Heart left ventricle (tissue), 13 donors: ENCODE measurements at regions not wholly inside any gene's neighbourhood (a gene's known extent, or its start where the extent isn't known, plus 50 kb on each side); places are given as distances from the start of the nearest gene placed in this dataset.

Source experiments
- POLR2A ChIP-seq, 2 donors: fragments of 450-650 bp; IDR thresholded peaks; one replicate each; pipeline ENCODE4 v1.6.1; 2017; ENCODE audit warnings: antibody characterized with exemption in 2 of 2, mild to moderate bottlenecking in 2 of 2, moderate library complexity in 2 of 2
- TF ChIP-seq, protein P1 (sequence below), 12 donors: fragments of 200-600 bp; sonication (generic) in 4 of 12; IDR thresholded peaks; one replicate each; pipeline versions ENCODE4 v1.5.0 to v1.8.0; 2018 to 2022; ENCODE audit warnings: antibody characterized with exemption in 12 of 12, mild to moderate bottlenecking in 5 of 12
- donor health status: ischemic (EF 13 %, LVEDD 7.1; RV severe dilation, severe dysfunction).
- donor health status: DM: no; HTN: yes; CAD: no.
- donor health status: DM: no; HTN: no; CAD: no.
- donor health status: ischemic (EF 25% LVEDD 6.9; RV normal size, moderate dysfunction).
- donor health status: ischemic (EF 25% LVEDD 5.7; RV mildly dilated, moderate dysfunction).
- donor health status: ischemic (EF 35%, LVEDD 5.7; RV mildly dilated, moderate dysfunction).
- donor health status: nonischemic (EF 11% LVEDD 7.7; RV severe dilation, severe dysfunction).
- donor health status: DM: yes; HTN: yes; CAD: no.
- donor health status: PGD.
- donor health status: ischemic (EF 29% LVEDD 5.4; RV normal size, mild dysfunction).
- donor health status: nonischemic (EF 23%, LVEDD 6.1; RV moderate dilation, normal function).

DNA sequence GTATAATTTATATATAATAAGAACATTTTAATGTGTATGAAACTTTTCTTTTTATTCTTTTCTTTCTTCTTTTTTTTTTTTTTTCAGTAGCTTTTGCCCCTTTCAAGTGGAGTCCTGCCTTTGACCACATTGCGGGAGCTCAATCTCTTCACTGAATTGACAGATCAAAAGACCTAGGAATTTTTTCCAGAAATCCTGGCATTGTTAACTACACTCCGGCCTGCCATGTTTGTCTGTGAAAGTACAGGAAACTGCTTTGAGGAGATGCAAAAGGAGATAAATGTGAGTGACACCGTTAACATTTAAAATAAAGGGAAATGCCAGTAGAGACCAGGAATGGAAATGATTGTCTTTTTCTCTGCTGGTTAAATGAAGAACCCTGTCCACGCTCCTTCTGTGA, 159.3 kb upstream of the VCX3A start:
- TF ChIP-seq, protein P1, sequence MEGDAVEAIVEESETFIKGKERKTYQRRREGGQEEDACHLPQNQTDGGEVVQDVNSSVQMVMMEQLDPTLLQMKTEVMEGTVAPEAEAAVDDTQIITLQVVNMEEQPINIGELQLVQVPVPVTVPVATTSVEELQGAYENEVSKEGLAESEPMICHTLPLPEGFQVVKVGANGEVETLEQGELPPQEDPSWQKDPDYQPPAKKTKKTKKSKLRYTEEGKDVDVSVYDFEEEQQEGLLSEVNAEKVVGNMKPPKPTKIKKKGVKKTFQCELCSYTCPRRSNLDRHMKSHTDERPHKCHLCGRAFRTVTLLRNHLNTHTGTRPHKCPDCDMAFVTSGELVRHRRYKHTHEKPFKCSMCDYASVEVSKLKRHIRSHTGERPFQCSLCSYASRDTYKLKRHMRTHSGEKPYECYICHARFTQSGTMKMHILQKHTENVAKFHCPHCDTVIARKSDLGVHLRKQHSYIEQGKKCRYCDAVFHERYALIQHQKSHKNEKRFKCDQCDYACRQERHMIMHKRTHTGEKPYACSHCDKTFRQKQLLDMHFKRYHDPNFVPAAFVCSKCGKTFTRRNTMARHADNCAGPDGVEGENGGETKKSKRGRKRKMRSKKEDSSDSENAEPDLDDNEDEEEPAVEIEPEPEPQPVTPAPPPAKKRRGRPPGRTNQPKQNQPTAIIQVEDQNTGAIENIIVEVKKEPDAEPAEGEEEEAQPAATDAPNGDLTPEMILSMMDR (IDR thresholded peaks at IDR 0.05) = no peak
- no peak for TF ChIP-seq POLR2A (IDR thresholded peaks at IDR 0.05)
